ENCODE measurements at regions not wholly inside any gene's neighbourhood (a gene's known extent, or its start where the extent isn't known, plus 50 kb on each side); places are given as distances from the start of the nearest gene placed in this dataset.
"Not testable (repeated sequence)": the region's sequence is repeated elsewhere in the genome, so short reads cannot be mapped to it uniquely, and the experiment has no call there.

DNA sequence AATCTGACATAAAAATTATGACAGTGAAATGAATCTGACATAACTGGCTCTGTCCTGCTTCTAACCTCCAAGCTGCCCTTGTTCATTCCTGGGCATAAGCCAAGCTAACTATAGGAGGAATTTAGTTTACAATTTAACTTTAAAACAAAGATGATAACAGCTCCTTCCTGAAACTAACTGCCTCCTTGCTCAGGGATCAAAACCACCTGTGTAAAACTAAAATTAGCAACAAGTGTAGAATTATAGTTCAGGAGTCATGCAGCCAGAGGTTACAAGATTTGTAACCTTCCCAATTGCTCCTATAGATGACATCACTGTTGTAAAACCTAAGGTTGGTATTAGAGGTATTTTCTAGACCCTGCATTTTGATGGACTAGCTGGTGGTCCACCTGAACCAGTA lies 256.4 kb upstream of the POM121L12 start:
- ATAC-seq (replicated peaks) (no peak), DNase-seq (no peak)
- H3K4me3 Mint-ChIP-seq = no peak overlapping the region

GRCh38 chr7:52777051-52777822 lies 258.2 kb upstream of the POM121L12 start:
- Mint-ChIP-seq H3K4me1 (no peaks in the 10 kb centered on the region), H3K9me3 (peaks cover 6 to 12% of the 10 kb centered on the region in 2 donors), H3K36me3 (no peaks in the 10 kb centered on the region), H3K27ac (no peak overlapping the region), H3K4me3 (no peak overlapping the region), H3K27me3 (no peaks in the 10 kb centered on the region)
- no peak for ATAC-seq (replicated peaks)
- no peak for DNase-seq

More for the DNA sequence above, 256.4 kb upstream of the POM121L12 start:
- H3K36me3 Mint-ChIP-seq = no peaks in the 10 kb centered on the region
- H3K27me3 Mint-ChIP-seq = no peaks in the 10 kb centered on the region
- no peaks in the 10 kb centered on the region for H3K4me1 Mint-ChIP-seq
- H3K9me3 Mint-ChIP-seq = peaks cover 4 to 8% of the 10 kb centered on the region in 2 donors
- H3K27ac Mint-ChIP-seq = no peak overlapping the region

- no peak overlapping the region for H3K27ac Mint-ChIP-seq
- H3K4me1 Mint-ChIP-seq = no peaks in the 10 kb centered on the region
- DNase-seq (no peak), ATAC-seq (replicated peaks) (no peak)
- H3K9me3 Mint-ChIP-seq = peaks cover 7 to 12% of the 10 kb centered on the region in 2 donors
- H3K27me3 Mint-ChIP-seq = no peaks in the 10 kb centered on the region
- H3K4me3 Mint-ChIP-seq = no peak overlapping the region
- H3K36me3 Mint-ChIP-seq = no peaks in the 10 kb centered on the region
Measured at GRCh38 chr7:52775876-52776275, 259.6 kb upstream of the POM121L12 start.

DNA sequence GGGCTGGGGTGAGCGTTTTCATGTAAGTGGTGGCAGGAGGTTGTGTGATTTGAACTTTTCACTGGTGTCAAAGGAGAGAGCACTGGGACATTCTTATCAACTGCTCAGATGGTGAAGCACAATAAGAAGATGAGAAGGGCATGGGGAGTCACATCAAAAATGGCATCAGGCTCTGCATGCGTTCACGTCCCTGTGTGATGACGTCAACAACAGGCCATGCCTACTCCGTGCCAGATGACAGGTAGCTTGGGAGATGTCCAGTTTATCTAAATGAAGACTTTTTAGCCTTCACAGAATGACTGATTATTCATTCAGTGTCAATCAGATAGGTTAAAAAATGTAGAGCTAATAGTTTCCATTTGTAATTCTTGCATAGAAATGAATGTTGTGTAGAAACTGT lies 264.3 kb upstream of the POM121L12 start:
- DNase-seq (no peak), ATAC-seq (replicated peaks) (no peak)
- Mint-ChIP-seq H3K4me1 (no peaks in the 10 kb centered on the region), H3K4me3 (no peak overlapping the region), H3K36me3 (no peaks in the 10 kb centered on the region), H3K27ac (no peak overlapping the region), H3K9me3 (peaks cover 4 to 5% of the 10 kb centered on the region in 2 donors), H3K27me3 (no peaks in the 10 kb centered on the region)

DNA sequence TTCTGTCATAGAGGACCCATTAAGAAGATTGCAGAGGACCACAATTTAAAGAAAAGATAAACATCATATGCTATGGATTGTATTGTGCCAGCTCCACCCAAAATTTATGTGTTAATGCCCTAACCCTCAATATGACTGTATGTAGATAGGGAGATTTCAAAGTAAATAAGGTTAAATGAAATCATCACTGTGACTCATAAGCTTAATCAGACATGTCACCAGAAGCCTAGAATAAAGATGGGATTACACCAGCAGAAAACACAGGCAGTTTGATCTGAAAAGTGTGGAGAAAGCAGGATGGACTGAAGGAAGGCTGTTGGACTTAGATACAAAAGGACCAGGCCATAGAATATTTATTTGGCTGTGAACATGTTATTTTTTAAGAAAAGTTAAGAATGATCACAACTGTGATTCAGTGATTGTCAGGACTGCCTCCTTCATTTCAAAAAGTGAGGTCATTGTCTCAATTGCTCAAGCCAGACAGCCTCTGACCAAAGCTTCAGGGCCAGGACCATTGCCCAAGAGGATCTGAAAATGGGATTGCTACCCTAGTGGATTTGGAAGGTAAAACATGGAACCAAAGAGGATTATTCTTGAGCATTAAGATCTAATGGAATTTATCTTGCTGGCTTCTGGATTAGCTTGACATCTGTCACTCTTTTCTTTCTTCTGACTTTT lies 270.8 kb upstream of the POM121L12 start:
- no peak for DNase-seq
- H3K27me3 Mint-ChIP-seq = no peaks in the 10 kb centered on the region
- H3K4me1 Mint-ChIP-seq = no peaks in the 10 kb centered on the region
- no peaks in the 10 kb centered on the region for H3K36me3 Mint-ChIP-seq
- H3K27ac Mint-ChIP-seq = no peak overlapping the region
- ATAC-seq (replicated peaks) = no peak
- peaks cover 0 to 2% of the 10 kb centered on the region in 2 donors for H3K9me3 Mint-ChIP-seq
- H3K4me3 Mint-ChIP-seq = no peak overlapping the region

DNA sequence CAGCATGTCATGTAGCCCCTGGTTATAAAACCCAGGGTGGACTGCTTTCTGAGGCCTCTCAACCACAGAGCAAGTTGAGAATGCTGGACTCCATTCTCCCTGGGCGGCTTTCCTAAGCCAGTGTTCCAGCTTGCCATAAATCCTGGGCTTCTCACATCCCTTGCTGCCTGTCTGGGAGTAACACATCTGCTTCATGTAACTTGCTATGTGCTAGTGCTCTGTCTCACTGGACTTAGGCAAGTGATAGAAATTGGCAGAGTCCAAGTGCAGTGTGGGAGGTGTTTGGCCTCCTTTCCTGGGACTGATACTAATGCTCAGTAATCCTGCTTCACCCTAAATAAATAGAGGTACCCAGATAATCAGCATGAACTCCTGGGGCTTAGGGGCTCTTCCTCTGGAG lies 277.1 kb upstream of the POM121L12 start:
- DNase-seq (no peak), ATAC-seq (replicated peaks) (no peak)
- Mint-ChIP-seq H3K36me3 (no peaks in the 10 kb centered on the region), H3K27me3 (no peaks in the 10 kb centered on the region), H3K9me3 (peaks cover 0 to 6% of the 10 kb centered on the region in 2 donors), H3K27ac (no peak overlapping the region), H3K4me1 (no peaks in the 10 kb centered on the region), H3K4me3 (no peak overlapping the region)

DNA sequence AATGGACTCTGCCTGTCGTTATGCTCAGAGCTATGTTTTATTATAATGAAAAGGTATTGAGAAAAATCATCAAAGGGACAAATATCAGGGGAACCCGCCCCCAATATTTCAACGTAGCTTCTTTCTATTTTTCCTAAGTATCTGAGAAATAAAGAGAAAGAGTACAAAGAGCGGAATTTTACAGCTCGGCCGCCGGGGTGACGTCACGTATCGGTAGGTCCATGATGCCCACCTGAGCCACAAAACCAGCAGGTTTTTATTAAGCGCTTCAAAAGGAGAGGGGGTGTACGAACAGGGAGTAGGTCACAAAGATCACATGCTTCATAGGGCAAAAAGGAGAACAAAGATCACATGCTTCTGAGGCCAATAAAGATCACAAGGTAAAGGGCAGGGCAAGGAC lies 281.6 kb upstream of the POM121L12 start:
- Mint-ChIP-seq H3K27ac (no peak overlapping the region), H3K9me3 (peaks cover 3 to 5% of the 10 kb centered on the region in 2 donors), H3K36me3 (no peaks in the 10 kb centered on the region), H3K4me3 (no peak overlapping the region), H3K4me1 (no peaks in the 10 kb centered on the region), H3K27me3 (no peaks in the 10 kb centered on the region)
- DNase-seq (no peak), ATAC-seq (replicated peaks) (no peak)

- DNase-seq (no peak), ATAC-seq (replicated peaks) (no peak)
- no peaks in the 10 kb centered on the region for H3K4me1 Mint-ChIP-seq
- H3K9me3 Mint-ChIP-seq = peaks cover 3 to 5% of the 10 kb centered on the region in 2 donors
- no peak overlapping the region for H3K4me3 Mint-ChIP-seq
- H3K36me3 Mint-ChIP-seq = no peaks in the 10 kb centered on the region
- H3K27ac Mint-ChIP-seq = no peak overlapping the region
- no peaks in the 10 kb centered on the region for H3K27me3 Mint-ChIP-seq
Measured at GRCh38 chr7:52752891-52753290, 282.5 kb upstream of the POM121L12 start.

DNA sequence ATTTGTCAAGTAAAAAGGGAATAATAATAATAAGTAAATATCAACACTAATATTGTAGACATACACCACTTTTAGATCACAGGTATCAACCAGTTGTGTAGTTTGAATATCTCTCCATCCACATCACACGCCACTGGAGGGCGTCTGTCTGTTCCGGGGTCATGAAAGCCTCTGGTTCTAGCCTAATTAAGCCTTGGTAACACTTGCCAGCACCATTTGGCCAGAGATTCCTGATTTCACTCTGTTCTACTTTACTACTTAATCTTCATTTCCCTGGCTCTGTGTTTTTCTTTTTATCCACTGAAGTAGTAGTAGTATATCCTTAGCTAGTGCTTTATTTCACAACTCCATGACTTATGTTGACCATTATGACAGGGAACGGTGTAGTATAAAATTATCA lies 285.6 kb upstream of the POM121L12 start:
- DNase-seq (no peak), ATAC-seq (replicated peaks) (no peak)
- no peak overlapping the region for H3K27ac Mint-ChIP-seq
- H3K9me3 Mint-ChIP-seq = peaks cover 3 to 10% of the 10 kb centered on the region in 2 donors
- no peaks in the 10 kb centered on the region for H3K27me3 Mint-ChIP-seq
- H3K36me3 Mint-ChIP-seq = no peaks in the 10 kb centered on the region
- H3K4me1 Mint-ChIP-seq = no peaks in the 10 kb centered on the region
- H3K4me3 Mint-ChIP-seq = no peak overlapping the region

- Mint-ChIP-seq H3K36me3 (no peaks in the 10 kb centered on the region), H3K4me1 (no peaks in the 10 kb centered on the region), H3K9me3 (peaks cover 7 to 17% of the 10 kb centered on the region in 2 donors), H3K27me3 (no peaks in the 10 kb centered on the region), H3K27ac (no peak overlapping the region), H3K4me3 (no peak overlapping the region)
- DNase-seq = no peak
- no peak for ATAC-seq (replicated peaks)
Measured at GRCh38 chr7:52747817-52748216, 287.6 kb upstream of the POM121L12 start.

- peaks cover 10 to 13% of the 10 kb centered on the region in 2 donors for H3K9me3 Mint-ChIP-seq
- DNase-seq = no peak
- no peak for ATAC-seq (replicated peaks)
- H3K27me3 Mint-ChIP-seq = no peaks in the 10 kb centered on the region
- H3K27ac Mint-ChIP-seq = no peak overlapping the region
- H3K4me3 Mint-ChIP-seq = no peak overlapping the region
- no peaks in the 10 kb centered on the region for H3K4me1 Mint-ChIP-seq
- H3K36me3 Mint-ChIP-seq = no peaks in the 10 kb centered on the region
Measured at GRCh38 chr7:52741670-52742290, 293.7 kb upstream of the POM121L12 start.

DNA sequence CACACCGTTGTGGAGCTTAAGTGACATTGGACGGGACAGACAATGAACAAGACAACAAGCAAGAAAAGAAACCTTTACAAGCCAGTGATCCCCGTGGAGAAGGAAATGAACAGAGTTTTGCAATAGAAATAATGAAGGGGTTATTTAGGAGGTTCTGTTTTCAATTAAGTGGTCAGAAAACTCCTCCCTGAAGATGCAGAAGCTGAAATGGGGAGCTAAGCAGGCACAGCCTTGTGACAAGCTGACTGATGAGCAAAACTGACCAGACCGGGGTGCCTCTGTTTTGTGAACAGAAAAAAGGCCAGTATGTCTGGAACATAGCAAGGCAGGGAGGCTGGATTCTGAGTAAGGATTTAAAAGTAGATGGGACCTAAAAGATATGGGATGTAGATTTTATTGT lies 299.8 kb upstream of the POM121L12 start:
- peaks cover 9 to 18% of the 10 kb centered on the region in 2 donors for H3K9me3 Mint-ChIP-seq
- H3K27me3 Mint-ChIP-seq = no peaks in the 10 kb centered on the region
- no peak overlapping the region for H3K4me3 Mint-ChIP-seq
- no peaks in the 10 kb centered on the region for H3K36me3 Mint-ChIP-seq
- ATAC-seq (replicated peaks) = no peak
- H3K27ac Mint-ChIP-seq = no peak overlapping the region
- no peak for DNase-seq
- H3K4me1 Mint-ChIP-seq = no peaks in the 10 kb centered on the region

DNA sequence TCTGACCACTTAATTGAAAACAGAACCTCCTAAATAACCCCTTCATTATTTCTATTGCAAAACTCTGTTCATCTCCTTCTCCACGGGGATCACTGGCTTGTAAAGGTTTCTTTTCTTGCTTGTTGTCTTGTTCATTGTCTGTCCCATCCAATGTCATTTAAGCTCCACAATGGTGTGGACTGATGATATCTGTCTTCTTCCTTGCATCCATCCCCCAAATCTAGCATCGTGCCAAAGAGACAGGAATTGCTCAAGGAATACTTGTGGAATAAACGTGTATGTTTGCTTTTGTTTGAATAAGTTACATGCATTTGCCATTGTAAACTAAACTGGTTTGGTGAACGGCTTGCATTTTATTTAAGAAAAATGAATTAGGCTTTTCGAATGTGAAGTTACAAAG lies 306.8 kb upstream of the POM121L12 start:
- H3K27ac Mint-ChIP-seq; H3K4me1 Mint-ChIP-seq; H3K36me3 Mint-ChIP-seq; H3K4me3 Mint-ChIP-seq; H3K27me3 Mint-ChIP-seq; ATAC-seq (replicated peaks); DNase-seq: not testable (repeated sequence)
- H3K9me3 Mint-ChIP-seq = peaks cover 10 to 12% of the 10 kb centered on the region in 2 donors

DNA sequence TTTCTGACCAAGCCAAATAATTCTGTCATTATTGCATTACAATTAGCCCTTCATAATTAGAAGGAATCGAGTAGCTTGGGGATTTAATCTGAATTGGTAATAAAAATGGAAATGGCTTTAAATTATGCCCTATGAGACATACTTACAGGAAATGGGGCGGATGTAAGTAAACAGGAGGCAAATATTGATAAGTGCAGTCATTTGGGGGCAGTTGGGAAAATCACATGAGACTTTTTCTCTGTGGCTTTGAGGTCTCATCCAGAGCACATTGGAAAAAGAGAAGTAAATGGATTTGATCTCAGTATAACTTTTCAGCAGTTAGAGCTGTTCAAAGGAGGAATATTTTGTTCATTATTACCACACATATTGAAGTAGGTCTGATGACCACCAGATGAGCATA lies 307.8 kb upstream of the POM121L12 start:
- no peak for ATAC-seq (replicated peaks)
- H3K4me3 Mint-ChIP-seq = no peak overlapping the region

GRCh38 chr7:52726986-52727385 lies 308.4 kb upstream of the POM121L12 start:
- Mint-ChIP-seq H3K4me1 (no peaks in the 10 kb centered on the region), H3K9me3 (peaks cover 8 to 12% of the 10 kb centered on the region in 2 donors), H3K27ac (no peak overlapping the region), H3K36me3 (no peaks in the 10 kb centered on the region), H3K27me3 (no peaks in the 10 kb centered on the region), H3K4me3 (no peak overlapping the region)
- DNase-seq = no peak
- ATAC-seq (replicated peaks) = no peak

More for the DNA sequence above, 307.8 kb upstream of the POM121L12 start:
- H3K4me1 Mint-ChIP-seq = no peaks in the 10 kb centered on the region
- DNase-seq = no peak
- H3K36me3 Mint-ChIP-seq = no peaks in the 10 kb centered on the region
- no peak overlapping the region for H3K27ac Mint-ChIP-seq
- peaks cover 10 to 13% of the 10 kb centered on the region in 2 donors for H3K9me3 Mint-ChIP-seq
- no peaks in the 10 kb centered on the region for H3K27me3 Mint-ChIP-seq
